Neural progenitor cell (in vitro differentiated cells): ENCODE measurements at regions not wholly inside any gene's neighbourhood (a gene's known extent, or its start where the extent isn't known, plus 50 kb on each side); places are given as distances from the start of the nearest gene placed in this dataset.

Source experiments
- CTCF ChIP-seq: fragments of 200-600 bp; sonication (generic); IDR thresholded peaks from 2 replicates; pipeline ENCODE4 v1.5.1; 2017; ENCODE audit warnings: antibody characterized with exemption, mild to moderate bottlenecking
- EZH2 ChIP-seq: fragments of 200-600 bp; sonication (generic); IDR thresholded peaks from 2 replicates; pipeline ENCODE4 v1.6.1; 2017; ENCODE audit warnings: antibody characterized with exemption, mild to moderate bottlenecking, moderate library complexity
- EZH2phosphoT487 ChIP-seq: fragments of 200-600 bp; sonication (generic); IDR thresholded peaks from 2 replicates; pipeline ENCODE4 v1.6.1; 2017; ENCODE audit warnings: antibody characterized with exemption

DNA sequence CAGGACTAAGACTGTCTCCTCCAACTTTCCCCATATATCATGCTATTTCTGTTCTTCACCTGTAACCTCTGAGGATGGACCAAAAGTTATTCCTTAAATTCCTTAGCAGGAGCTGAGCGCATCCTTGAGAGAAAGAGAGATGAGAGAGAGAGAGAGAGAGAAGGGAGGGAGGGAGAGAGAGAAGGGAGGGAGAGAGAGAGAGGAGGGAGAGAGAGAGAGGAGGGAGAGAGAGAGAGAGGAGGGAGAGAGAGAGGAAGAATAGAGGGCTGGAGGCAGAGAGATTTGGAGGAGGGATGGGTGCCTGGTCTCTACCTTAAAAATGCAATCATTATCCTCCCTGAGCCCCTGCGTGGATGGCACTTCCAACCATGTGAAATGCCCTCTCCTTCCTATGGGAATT, 73.6 kb downstream of the BMP2 start:
- TF ChIP-seq CTCF: no peak
- no peak for TF ChIP-seq EZH2phosphoT487
- no peak for TF ChIP-seq EZH2
